GM19372 (cell line): ENCODE measurements at regions not wholly inside any gene's neighbourhood (a gene's known extent, or its start where the extent isn't known, plus 50 kb on each side); places are given as distances from the start of the nearest gene placed in this dataset.

Experiments used
- ATAC-seq: cut with Tn5 transposase; IDR thresholded peaks from one replicate; pipeline ENCODE4 v1.9.1; 2021; ENCODE audit warnings: mild to moderate bottlenecking, low read depth, moderate library complexity; ENCODE audit not compliant: unreplicated experiment

DNA sequence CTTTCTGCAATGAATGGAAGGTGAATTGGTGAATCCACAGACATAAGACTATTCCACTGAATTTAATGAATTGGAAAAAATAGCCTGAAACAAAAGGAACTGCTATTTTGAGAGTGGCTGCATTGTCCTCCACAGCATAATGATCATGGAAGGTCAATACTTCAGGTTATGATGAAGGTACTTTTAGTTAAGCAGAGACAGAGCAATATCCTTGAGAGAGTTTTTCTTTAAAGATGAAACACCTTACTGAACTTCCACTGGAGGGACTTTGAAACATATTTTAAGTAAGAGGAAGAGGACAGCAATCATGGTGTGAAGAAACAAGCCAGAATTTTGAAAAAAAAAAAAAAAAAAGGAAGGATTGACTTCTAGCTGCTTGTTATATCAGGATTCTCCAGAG is 68.8 kb upstream of the DPP10 start:
- ATAC-seq = no peak

DNA sequence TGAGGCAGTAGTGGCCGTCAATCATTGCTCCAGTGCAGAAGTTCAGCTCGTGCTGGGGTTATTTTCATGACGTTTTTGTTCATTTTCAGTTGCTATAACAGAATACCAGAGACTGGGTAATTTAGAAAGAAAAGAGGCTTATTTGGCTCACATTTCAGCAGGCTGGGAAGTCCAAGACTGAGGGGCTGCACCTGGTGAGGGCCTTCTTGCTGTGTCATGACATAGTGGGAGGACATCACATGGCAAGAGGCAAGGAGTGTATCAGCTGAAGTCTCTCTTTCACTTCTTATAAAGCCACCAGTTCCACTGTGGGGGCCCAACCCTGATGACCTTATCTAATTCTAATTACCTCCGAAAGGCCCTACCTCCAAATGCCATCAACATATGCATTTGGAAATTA is 58.0 kb upstream of the DPP10 start:
- ATAC-seq = no peak

DNA sequence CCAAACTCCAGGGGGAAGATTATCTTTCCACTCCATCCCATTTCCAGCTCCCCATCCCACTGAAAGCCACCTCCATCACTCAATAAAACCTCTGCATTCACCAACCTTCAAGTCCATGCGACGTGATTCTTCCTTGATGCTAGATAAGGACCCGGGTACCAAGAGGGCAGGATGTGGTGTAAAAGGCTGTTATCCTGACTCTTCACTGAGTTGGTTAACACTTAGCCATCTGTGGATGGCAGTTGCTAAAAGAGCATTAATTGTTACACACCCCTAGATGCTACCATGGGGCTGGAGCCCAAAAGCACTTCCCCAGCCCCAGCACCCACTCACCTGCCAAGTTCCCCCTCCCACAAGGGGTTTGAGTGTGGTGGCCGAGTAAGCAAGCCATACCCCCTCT is 53.4 kb upstream of the DPP10 start:
- ATAC-seq = no peak
